ENCODE measurements at regions not wholly inside any gene's neighbourhood (a gene's known extent, or its start where the extent isn't known, plus 50 kb on each side); places are given as distances from the start of the nearest gene placed in this dataset.
"Not testable (repeated sequence)": the region's sequence is repeated elsewhere in the genome, so short reads cannot be mapped to it uniquely, and the experiment has no call there.

DNA sequence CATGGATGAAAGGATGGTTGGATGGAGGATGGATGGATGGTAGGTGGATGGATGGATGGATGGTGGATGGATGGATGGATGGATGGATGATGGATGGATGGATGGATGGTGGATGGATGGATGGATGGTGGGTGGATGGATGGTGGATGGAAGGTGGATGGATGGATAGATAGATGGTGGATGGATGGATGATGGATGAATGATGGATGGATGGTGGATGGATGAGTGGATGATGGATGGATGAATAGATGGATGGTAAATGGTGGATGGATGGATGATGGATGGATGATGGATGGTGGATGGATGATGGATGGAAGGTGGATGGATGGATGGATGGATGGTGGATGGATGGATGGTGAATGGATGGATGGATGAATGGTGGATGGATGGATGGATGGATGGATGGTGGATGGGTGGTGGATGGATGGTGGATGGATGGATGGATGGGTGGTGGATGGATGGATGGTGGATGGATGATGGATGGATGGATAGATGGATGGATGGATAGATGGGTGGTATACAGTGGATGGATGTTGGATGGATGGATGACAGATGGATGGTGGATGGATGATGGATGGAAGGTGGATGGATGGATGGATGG lies 350.8 kb downstream of the BRD1 start:
- DNase-seq: no peak

DNA sequence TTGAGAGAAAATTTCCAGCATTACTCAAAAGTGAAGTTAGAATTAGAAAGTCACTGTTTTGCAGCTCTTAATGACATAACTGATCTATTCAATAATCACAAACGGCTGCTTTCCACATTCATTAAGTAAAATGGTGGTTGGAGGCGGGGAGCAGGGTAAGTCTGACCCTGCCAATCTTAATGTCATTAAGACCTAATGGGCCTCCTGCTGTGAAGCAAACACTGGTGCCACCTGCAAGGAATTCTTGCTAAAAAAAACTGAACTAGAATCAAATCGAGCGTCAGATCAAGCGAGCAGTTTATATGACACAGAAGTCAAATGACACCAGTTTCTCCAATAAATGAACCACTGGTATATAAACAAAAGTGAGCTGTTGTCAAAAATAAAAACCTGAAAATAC lies 351.5 kb downstream of the BRD1 start:
- no peak for DNase-seq

DNA sequence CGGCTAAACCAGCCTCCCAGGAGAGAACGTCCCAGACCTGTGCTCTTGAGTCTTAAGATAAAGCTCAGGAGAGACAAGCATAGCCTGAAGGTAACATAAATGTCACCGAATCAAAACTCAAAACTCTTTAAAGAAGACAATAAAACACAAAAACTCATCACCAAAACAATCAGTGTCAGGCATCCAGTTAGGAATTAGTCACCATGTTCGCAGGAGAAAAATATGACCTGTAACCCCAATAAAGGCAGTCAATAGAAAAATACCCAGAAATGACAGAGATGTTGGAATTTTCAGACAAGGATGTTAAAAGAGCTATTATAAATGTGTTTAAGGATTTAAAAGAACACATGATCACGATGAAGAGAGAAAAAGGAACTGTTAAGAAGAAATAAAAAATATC lies 352.4 kb downstream of the BRD1 start:
- no peak for DNase-seq

DNA sequence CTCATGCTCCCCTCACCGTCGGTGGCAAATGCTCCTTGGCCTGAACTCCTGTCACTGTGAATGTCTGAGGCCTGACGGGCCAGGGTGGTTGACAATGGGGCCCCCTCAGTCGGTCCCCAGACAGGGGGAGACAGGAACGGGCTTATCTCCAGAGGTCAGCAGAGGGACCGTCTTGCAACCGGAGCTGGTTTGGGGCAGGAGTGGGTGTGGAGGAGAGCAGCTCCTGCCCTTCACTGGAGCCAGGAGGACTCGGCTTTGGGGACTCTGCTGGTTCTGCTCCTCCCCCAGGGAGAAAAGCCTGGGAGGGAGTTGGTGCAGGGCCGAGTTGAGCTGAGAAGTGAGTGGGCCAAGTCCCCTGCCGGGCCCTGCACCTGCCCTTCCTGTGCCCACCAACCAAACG lies 354.4 kb downstream of the BRD1 start:
- no peak for DNase-seq

DNA sequence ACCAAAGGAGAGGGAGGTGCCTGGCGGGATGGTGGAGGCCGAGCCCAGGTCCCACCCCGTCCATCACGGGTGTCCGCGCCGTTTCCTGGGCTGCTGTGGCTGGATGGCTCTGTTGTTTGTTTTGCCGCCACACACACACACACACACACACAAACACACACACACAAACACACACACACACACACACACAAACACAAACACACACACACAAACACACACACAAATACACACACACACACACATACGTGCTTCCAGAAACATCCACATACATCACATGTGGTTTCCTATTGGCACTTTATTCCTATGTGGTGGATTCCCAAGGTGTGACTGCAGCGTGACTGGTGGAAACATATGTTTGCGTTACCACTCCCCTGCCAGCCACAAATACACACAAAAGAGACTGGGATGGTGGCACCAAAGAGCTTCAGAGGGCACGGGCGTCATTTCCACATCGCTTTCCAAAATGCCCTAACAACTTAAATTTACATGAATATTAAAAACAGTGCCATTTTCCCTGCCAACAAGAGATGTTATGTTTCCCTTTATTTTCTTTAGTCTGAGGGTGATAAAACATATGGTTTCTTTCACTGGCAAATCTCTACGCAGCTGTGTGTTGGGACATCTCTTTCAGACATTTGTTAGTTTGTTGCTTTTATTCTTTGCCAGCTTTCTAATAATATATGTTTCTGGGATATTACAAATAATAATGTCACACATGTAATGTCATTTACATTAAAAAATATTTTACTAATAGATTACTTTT lies 356.8 kb downstream of the BRD1 start:
- DNase-seq: no peak

DNA sequence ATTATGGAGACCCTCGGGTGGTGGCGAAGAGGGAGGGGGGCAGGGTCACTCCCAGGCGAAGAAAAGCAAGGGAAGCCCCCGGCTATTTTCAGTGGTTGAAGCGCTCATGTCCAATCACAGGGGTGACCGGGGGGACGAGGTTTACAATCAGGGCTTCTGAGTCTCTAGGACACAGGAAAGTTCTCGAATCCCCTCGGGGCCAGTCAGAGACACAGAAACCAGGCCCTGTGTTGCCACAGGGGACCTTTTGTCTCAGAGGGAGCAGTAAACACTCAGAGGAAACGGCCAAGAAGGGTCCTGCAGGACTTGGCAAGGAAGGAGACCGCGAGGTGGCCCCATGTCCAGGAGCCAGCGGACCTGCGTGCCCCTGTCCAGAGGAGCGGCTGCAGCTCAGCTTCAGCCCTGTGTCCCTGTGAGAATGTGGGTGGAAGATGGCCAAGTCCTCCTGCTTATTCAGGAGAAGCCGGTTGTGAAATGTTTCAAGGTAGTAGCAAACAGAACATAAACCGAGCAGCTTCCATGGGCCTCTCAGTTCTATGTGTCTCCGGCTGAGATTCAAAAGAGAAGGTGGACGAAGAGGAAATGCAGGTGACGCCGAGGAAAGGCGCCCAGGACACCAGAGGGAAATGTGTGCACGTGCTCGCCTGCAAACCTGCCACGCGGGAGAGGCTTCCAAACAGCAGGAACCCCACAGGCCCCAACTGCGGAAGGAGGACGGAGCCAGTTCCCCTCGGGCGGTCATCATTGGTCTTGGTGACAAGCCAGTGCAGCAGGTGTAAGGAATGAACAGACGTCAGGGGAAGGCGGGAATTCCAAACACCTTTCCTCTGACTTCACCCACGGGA lies 357.6 kb downstream of the BRD1 start:
- no peak for DNase-seq

DNA sequence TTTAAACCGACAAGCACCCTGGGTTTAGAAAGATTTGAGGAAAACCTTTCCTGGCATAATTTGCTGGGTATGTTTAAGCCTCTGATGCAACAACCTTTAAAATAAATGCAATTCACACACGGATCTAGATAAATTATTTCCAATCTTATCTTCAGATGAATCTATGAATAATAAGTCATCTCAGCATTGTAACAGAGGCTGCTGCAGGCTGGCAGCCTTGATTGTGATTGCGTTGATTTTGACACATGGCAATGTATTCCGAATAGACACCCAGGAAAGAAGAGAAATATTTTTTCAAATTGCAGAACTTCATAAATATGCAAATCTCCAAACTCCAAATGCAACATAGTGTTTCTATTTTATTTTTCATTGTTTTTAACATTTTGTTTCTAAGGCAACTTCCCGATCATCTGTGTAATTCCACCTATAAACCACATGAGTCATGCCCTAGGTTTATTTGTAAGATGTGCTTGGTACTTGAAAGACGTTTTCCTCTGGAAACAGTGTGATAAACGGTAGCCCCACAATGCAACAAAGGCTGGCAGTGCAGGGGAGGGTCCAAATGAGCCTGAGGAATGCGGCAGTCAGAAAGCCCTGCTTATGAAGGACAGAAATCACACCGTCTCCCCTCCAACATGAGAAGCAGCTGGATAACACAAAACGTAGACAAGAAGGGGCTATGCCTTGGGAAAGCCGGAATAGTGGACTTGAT lies 359.0 kb downstream of the BRD1 start:
- no peak for DNase-seq

- DNase-seq: no peak
Measured at GRCh38 chr22:49466878-49467595, 360.6 kb downstream of the BRD1 start.

- DNase-seq: no peak
Measured at GRCh38 chr22:49464037-49464436, 363.6 kb downstream of the BRD1 start.

- no peak for DNase-seq
Measured at GRCh38 chr22:49462795-49463194, 364.9 kb downstream of the BRD1 start.

DNA sequence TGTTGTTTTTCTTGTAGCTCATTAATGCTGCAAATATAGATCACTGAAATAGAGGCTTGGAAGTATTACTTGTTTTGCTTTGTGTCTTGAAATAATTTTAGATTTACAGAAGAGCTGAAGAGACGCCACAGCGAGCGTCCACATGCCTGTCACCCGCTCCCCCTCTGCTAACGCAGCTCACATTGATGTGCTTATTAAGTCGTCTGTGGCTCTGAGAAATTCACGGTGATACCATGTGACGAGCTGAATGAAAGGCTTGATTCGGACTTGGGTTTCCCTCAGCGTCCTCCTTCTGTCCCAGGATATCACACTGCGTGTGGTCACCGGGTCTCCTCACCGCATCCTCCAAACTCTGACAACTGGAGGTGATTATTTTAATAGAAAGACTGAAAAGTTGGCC lies 365.4 kb downstream of the BRD1 start:
- no peak for DNase-seq

- DNase-seq: no peak
Measured at GRCh38 chr22:49461674-49462073, 366.0 kb downstream of the BRD1 start.

- DNase-seq: no peak
Measured at GRCh38 chr22:49460592-49461281, 366.9 kb downstream of the BRD1 start.

GRCh38 chr22:49460091-49460490 lies 367.6 kb downstream of the BRD1 start:
- no peak for DNase-seq

GRCh38 chr22:49458708-49459099 lies 369.0 kb downstream of the BRD1 start:
- DNase-seq: no peak

DNA sequence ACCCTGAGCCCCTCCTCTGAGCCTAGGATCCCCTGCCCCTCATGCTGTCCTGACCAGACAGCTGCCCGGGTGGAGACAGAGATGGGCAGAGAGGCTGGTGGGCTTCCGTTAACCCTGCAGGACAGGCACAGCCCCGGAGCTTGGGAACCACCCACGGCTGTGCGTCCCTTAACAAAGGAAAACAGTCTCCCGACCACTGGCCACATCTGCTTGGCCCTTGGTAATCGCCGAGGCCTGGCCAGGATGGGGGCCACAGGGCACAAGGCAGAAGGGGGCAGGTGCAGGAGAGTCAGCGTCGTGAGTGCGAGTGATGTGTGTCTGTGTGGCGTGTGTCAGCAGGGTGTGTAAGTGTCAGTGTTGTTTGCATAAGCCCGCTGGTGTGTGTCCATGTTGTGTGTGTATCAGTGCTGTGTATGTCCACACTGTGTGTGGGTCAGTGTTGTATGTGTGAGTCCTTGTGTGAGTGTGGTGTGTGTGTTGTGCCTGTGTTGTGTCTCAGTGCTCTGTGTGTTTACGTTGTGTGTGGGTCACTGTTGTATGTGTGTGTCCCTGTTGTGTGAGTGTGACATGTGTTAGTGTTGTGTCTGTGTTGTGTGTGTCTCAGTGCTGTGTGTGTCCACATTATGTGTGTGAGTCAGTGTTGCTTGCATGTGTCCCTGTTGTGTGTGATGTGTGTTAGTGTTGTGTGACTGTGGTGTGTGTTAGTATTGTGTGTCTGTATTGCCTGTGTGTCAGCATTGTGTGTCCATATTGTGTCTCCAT lies 369.5 kb downstream of the BRD1 start:
- DNase-seq: no peak

GRCh38 chr22:49457146-49457545 lies 370.5 kb downstream of the BRD1 start:
- DNase-seq: no peak

DNA sequence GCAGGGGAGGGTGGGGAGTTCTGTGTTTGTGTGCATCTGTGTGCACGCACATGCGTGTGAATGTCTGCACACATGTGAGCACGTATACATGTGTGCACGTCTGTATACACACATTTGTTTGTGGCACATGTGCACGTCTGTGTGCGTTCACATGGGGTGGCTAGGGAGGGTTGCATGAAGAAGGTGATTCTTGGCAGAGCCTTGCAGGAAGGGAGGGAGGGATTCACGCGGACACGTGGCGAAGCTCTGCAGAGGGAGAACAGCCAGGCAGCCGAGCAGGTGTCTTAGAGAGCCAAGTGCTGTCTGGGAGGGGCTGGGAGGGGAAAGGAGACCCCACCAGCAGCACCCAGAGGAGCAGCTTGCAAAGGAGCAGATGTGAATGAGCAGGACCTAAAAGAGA lies 372.1 kb downstream of the BRD1 start:
- no peak for DNase-seq

DNA sequence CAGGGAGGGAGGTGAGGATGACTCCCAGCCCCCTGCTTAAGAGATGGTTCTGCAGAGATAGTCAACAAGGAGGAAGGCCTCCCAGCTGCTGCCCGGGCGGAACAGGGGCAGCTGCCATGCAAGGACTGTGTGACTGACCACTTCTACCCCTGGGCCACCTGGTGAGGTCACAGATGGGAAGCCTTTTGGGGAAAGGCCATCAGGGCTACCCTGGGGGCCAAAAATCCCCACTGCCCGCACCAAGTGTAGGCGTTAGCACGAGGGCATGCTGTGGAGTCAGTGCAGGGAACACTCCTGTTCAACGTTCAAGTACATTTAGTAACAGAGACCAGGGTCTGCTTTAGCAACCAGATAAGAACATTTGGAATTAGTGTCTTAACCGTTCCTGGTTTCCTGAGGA lies 372.9 kb downstream of the BRD1 start:
- no peak for DNase-seq

DNA sequence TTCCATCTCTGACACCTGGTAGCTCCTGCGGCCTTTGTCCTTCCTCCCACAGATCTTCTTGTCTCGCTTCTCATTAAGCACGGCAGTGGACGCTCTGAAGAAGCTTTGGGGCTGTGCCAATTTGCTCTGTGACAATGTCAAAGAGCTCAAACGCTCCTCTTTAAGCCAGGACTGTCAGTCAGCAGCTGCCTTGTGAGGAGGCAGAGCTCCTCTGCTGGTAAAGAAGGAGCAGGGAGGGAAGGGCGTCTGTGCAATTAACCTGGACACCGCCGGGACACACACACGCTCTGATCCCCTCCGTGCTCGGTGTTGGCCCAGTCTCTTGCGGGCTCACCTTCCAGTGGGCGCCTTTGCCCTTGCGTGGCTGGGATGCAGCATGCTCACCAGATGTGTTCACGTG lies 373.9 kb downstream of the BRD1 start:
- no peak for DNase-seq

DNA sequence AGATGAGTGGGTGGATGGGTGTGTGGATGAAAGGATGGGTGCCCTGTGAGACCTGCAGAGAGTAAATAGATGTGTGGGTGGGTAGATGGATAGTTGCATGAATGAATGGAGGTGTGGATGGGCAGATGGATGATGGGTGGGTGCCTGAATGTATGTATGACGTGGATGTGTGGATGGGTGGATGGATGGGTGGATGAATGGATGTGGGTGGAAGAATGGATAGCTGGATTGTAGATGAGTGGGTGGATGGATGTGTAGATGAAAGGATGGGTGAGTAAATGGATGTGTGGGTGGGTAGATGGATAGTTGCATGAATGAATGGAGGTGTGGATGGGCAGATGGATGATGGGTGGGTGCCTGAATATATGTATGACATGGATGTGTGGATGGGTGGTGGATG lies 374.7 kb downstream of the BRD1 start:
- not testable (repeated sequence) for DNase-seq
